ENCODE measurements at regions not wholly inside any gene's neighbourhood (a gene's known extent, or its start where the extent isn't known, plus 50 kb on each side); places are given as distances from the start of the nearest gene placed in this dataset.

GRCh38 chr6:14945461-14946185, 300.2 kb upstream of the JARID2 start:
- no peak for TF ChIP-seq CTCF (IDR thresholded peaks at IDR 0.05)
- no peak for TF ChIP-seq POLR2AphosphoS5 (IDR thresholded peaks at IDR 0.05)
- no peak for TF ChIP-seq POLR2A (IDR thresholded peaks at IDR 0.05)
- no peak for TF ChIP-seq EP300 (IDR thresholded peaks at IDR 0.05)
- Histone ChIP-seq H3K9me3 (no peaks in the 10 kb centered on the region), H3K27me3 (no peaks in the 10 kb centered on the region), H3K4me3 (no peak overlapping the region), H3K4me1 (no peaks in the 10 kb centered on the region), H3K36me3 (no peaks in the 10 kb centered on the region), H3K27ac (no peak overlapping the region)
- intact Hi-C loops (cut with DNase I): no loop called here
- WGBS, 2 donors: 92% methylated on average over 7 of the region's 7 CpGs
- DNase-seq: no peak

GRCh38 chr6:14946753-14947152, 299.1 kb upstream of the JARID2 start:
- TF ChIP-seq POLR2AphosphoS5 (IDR thresholded peaks at IDR 0.05): no peak
- TF ChIP-seq EP300 (IDR thresholded peaks at IDR 0.05): no peak
- no peak for TF ChIP-seq POLR2A (IDR thresholded peaks at IDR 0.05)
- no peak for TF ChIP-seq CTCF (IDR thresholded peaks at IDR 0.05)
- Histone ChIP-seq H3K4me1 (no peaks in the 10 kb centered on the region), H3K9me3 (no peaks in the 10 kb centered on the region), H3K27me3 (no peaks in the 10 kb centered on the region), H3K27ac (no peak overlapping the region), H3K4me3 (no peak overlapping the region), H3K36me3 (no peaks in the 10 kb centered on the region)
- intact Hi-C loops (cut with DNase I): no loop called here
- 89 to 92% methylated on average over 4 of the region's 4 CpGs for WGBS, 2 donors
- DNase-seq: no peak

GRCh38 chr6:14948586-14949245, 297.2 kb upstream of the JARID2 start:
- whole genome bisulfite sequencing, 2 donors: 58 to 79% methylated on average over 7 of the region's 7 CpGs
- no peak for TF ChIP-seq POLR2A (IDR thresholded peaks at IDR 0.05)
- TF ChIP-seq CTCF (IDR thresholded peaks at IDR 0.05): no peak
- no peak for TF ChIP-seq POLR2AphosphoS5 (IDR thresholded peaks at IDR 0.05)
- no peak for TF ChIP-seq EP300 (IDR thresholded peaks at IDR 0.05)
- Histone ChIP-seq H3K4me3 (no peak overlapping the region), H3K27me3 (no peaks in the 10 kb centered on the region), H3K36me3 (no peaks in the 10 kb centered on the region), H3K9me3 (no peaks in the 10 kb centered on the region), H3K27ac (no peak overlapping the region), H3K4me1 (no peaks in the 10 kb centered on the region)
- DNase-seq: no peak
- intact Hi-C loops (cut with DNase I): no loop called here

GRCh38 chr6:14950103-14950969, 295.5 kb upstream of the JARID2 start:
- no peak for TF ChIP-seq EP300 (IDR thresholded peaks at IDR 0.05)
- H3K27ac ChIP-seq: no peak overlapping the region
- no peaks in the 10 kb centered on the region for H3K36me3 ChIP-seq
- H3K27me3 ChIP-seq: no peaks in the 10 kb centered on the region
- peaks cover 0 to 3% (median 0%) of the 10 kb centered on the region in 4 donors for H3K9me3 ChIP-seq
- no peak for DNase-seq
- H3K4me3 ChIP-seq: no peak overlapping the region
- no peaks in the 10 kb centered on the region for H3K4me1 ChIP-seq
- intact Hi-C loops (cut with DNase I): no loop called here
- 90 to 91% methylated on average over 4 of the region's 4 CpGs for WGBS, 2 donors

GRCh38 chr6:14950970-14951276, 294.9 kb upstream of the JARID2 start:
- Histone ChIP-seq H3K9me3 (peaks cover 0 to 3% (median 0%) of the 10 kb centered on the region in 4 donors), H3K4me3 (no peak overlapping the region), H3K27ac (no peak overlapping the region), H3K4me1 (no peaks in the 10 kb centered on the region), H3K36me3 (no peaks in the 10 kb centered on the region), H3K27me3 (no peaks in the 10 kb centered on the region)
- intact Hi-C loops (cut with DNase I): no loop called here
- no peak for TF ChIP-seq CTCF (IDR thresholded peaks at IDR 0.05)
- no peak for TF ChIP-seq POLR2A (IDR thresholded peaks at IDR 0.05)
- TF ChIP-seq POLR2AphosphoS5 (IDR thresholded peaks at IDR 0.05): no peak
- TF ChIP-seq EP300 (IDR thresholded peaks at IDR 0.05): no peak
- DNase-seq: no peak
- WGBS, 2 donors: 68 to 96% methylated on average over 2 of the region's 2 CpGs

Data from sigmoid colon (tissue), 6 donors.